Neural progenitor cell (in vitro differentiated cells): ENCODE measurements at regions not wholly inside any gene's neighbourhood (a gene's known extent, or its start where the extent isn't known, plus 50 kb on each side); places are given as distances from the start of the nearest gene placed in this dataset.
"Not testable (repeated sequence)": the region's sequence is repeated elsewhere in the genome, so short reads cannot be mapped to it uniquely, and the experiment has no call there.

Experiments
- DNase-seq: peaks from one replicate; pipeline ENCODE4 v3.0.0-alpha.2; 2016; ENCODE audit warnings: low spot score
- H2AFZ ChIP-seq: fragments of 200-600 bp; sonication (generic); replicated peaks from 2 replicates; pipeline ENCODE4 v1.6.1; 2016; ENCODE audit warnings: antibody characterized with exemption
- H3F3A ChIP-seq: fragments of 200-600 bp; sonication (generic); 2 replicates; pipeline ENCODE4 v1.6.1; 2016; ENCODE audit warnings: antibody characterized with exemption, low read depth
- H3K27ac ChIP-seq: fragments of 200-600 bp; sonication (generic); 2 replicates; pipeline ENCODE4 v1.5.1; 2016; ENCODE audit warnings: mild to moderate bottlenecking
- H3K27me3 ChIP-seq: fragments of 200-600 bp; sonication (generic); 2 replicates; pipeline ENCODE4 v1.6.1; 2016; ENCODE audit warnings: mild to moderate bottlenecking, moderate library complexity
- H3K36me3 ChIP-seq: fragments of 200-600 bp; sonication (generic); 2 replicates; pipeline ENCODE4 v1.5.1; 2016
- H3K4me1 ChIP-seq: fragments of 200-600 bp; sonication (generic); 2 replicates; pipeline ENCODE4 v1.6.1; 2016; ENCODE audit warnings: mixed run types
- H3K4me2 ChIP-seq: fragments of 200-600 bp; sonication (generic); 2 replicates; pipeline ENCODE4 v1.6.1; 2016
- H3K4me3 ChIP-seq: fragments of 200-600 bp; sonication (generic); 2 replicates; pipeline ENCODE4 v1.5.1; 2016
- H3K79me2 ChIP-seq: fragments of 200-600 bp; sonication (generic); 2 replicates; pipeline ENCODE4 v1.6.1; 2016; ENCODE audit warnings: low read depth
- H3K9ac ChIP-seq: fragments of 200-600 bp; sonication (generic); 2 replicates; pipeline ENCODE4 v1.6.1; 2016
- H3K9me3 ChIP-seq: fragments of 200-600 bp; sonication (generic); 2 replicates; pipeline ENCODE4 v1.5.1; 2016; ENCODE audit warnings: low read depth
- H4K20me1 ChIP-seq: fragments of 200-600 bp; sonication (generic); 2 replicates; pipeline ENCODE4 v1.6.1; 2016; ENCODE audit warnings: low read depth
- H3K27ac Mint-ChIP-seq: 3 replicates; pipeline ENCODE4 v1.8.0; 2021; ENCODE audit warnings: mixed read lengths
- H3K27me3 Mint-ChIP-seq: 2 replicates; pipeline ENCODE4 v1.8.0; 2022; ENCODE audit warnings: low read depth, mild to moderate bottlenecking, inconsistent platforms, moderate library complexity, mixed read lengths; ENCODE audit not compliant: insufficient read depth
- H3K36me3 Mint-ChIP-seq: 3 replicates; pipeline ENCODE4 v1.8.0; 2021; ENCODE audit warnings: mixed read lengths
- H3K4me1 Mint-ChIP-seq: 3 replicates; pipeline ENCODE4 v1.8.0; 2021; ENCODE audit warnings: mixed read lengths
- H3K4me3 Mint-ChIP-seq: 3 replicates; pipeline ENCODE4 v1.8.0; 2021; ENCODE audit warnings: mild to moderate bottlenecking, moderate library complexity, mixed read lengths
- H3K9me3 Mint-ChIP-seq: 3 replicates; pipeline ENCODE4 v1.8.0; 2020; ENCODE audit warnings: mixed read lengths
- CTCF ChIP-seq: fragments of 200-600 bp; sonication (generic); IDR thresholded peaks from 2 replicates; pipeline ENCODE4 v1.5.1; 2017; ENCODE audit warnings: antibody characterized with exemption, mild to moderate bottlenecking
- EZH2 ChIP-seq: fragments of 200-600 bp; sonication (generic); IDR thresholded peaks from 2 replicates; pipeline ENCODE4 v1.6.1; 2017; ENCODE audit warnings: antibody characterized with exemption, mild to moderate bottlenecking, moderate library complexity
- EZH2phosphoT487 ChIP-seq: fragments of 200-600 bp; sonication (generic); IDR thresholded peaks from 2 replicates; pipeline ENCODE4 v1.6.1; 2017; ENCODE audit warnings: antibody characterized with exemption

- no peak overlapping the region for H2AFZ ChIP-seq
- no peaks in the 10 kb centered on the region for H4K20me1 ChIP-seq
- H3K79me2 ChIP-seq: no peaks in the 10 kb centered on the region
- H3K27me3 ChIP-seq: no peaks in the 10 kb centered on the region
- no peak for DNase-seq
- H3K4me3 ChIP-seq: no peak overlapping the region
- Mint-ChIP-seq H3K9me3 (peaks cover 6% of the 10 kb centered on the region), H3K4me3 (no peak overlapping the region), H3K4me1 (peaks cover 9% of the 10 kb centered on the region), H3K36me3 (no peaks in the 10 kb centered on the region), H3K27me3 (peaks cover 3% of the 10 kb centered on the region), H3K27ac (no peak overlapping the region)
- TF ChIP-seq EZH2: no peak
- no peak for TF ChIP-seq CTCF
- TF ChIP-seq EZH2phosphoT487: no peak
- no peak overlapping the region for H3K4me2 ChIP-seq
- no peaks in the 10 kb centered on the region for H3K9me3 ChIP-seq
- no peak overlapping the region for H3K9ac ChIP-seq
- no peaks in the 10 kb centered on the region for H3K4me1 ChIP-seq
- no peak overlapping the region for H3K27ac ChIP-seq
- no peaks in the 10 kb centered on the region for H3F3A ChIP-seq
- no peaks in the 10 kb centered on the region for H3K36me3 ChIP-seq
Observed at GRCh38 chr5:60435808-60436207, 264.2 kb downstream of the DEPDC1B start.

- H3K9ac ChIP-seq, H3K4me1 ChIP-seq, DNase-seq, H3K4me3 Mint-ChIP-seq, H3K36me3 Mint-ChIP-seq, H3K27ac ChIP-seq, H3K27me3 Mint-ChIP-seq, H3K4me2 ChIP-seq, H3K27ac Mint-ChIP-seq, H3K79me2 ChIP-seq, H3K36me3 ChIP-seq, H3K27me3 ChIP-seq, H4K20me1 ChIP-seq, H3F3A ChIP-seq, H2AFZ ChIP-seq, H3K9me3 ChIP-seq, H3K4me3 ChIP-seq, H3K4me1 Mint-ChIP-seq: not testable (repeated sequence)
- H3K9me3 Mint-ChIP-seq: peaks cover 25% of the 10 kb centered on the region
Observed at GRCh38 chr5:60426189-60426588, 273.8 kb downstream of the DEPDC1B start.

GRCh38 chr5:60420773-60421172 is 279.2 kb downstream of the DEPDC1B start:
- not testable (repeated sequence) for H3K9me3 ChIP-seq, DNase-seq, H4K20me1 ChIP-seq, H3K4me3 ChIP-seq, H3K36me3 Mint-ChIP-seq, H3K4me2 ChIP-seq, H3K27me3 ChIP-seq, H3K27ac ChIP-seq, H3K4me1 ChIP-seq, H3K27me3 Mint-ChIP-seq, H3K36me3 ChIP-seq, H3K4me1 Mint-ChIP-seq, H3K27ac Mint-ChIP-seq, H2AFZ ChIP-seq, H3K9ac ChIP-seq, H3F3A ChIP-seq, H3K79me2 ChIP-seq, H3K4me3 Mint-ChIP-seq
- H3K9me3 Mint-ChIP-seq: peaks cover 25% of the 10 kb centered on the region

GRCh38 chr5:60417500-60418181 is 282.3 kb downstream of the DEPDC1B start:
- no peak overlapping the region for H3K4me3 Mint-ChIP-seq
- peaks cover 4% of the 10 kb centered on the region for H3K4me1 Mint-ChIP-seq
- no peaks in the 10 kb centered on the region for H4K20me1 ChIP-seq
- no peak overlapping the region for H3K4me3 ChIP-seq
- no peak overlapping the region for H2AFZ ChIP-seq
- H3K27me3 Mint-ChIP-seq: no peaks in the 10 kb centered on the region
- no peaks in the 10 kb centered on the region for H3K36me3 ChIP-seq
- H3K9ac ChIP-seq: no peak overlapping the region
- TF ChIP-seq CTCF (no peak), EZH2 (no peak), EZH2phosphoT487 (no peak)
- no peaks in the 10 kb centered on the region for H3K27me3 ChIP-seq
- H3K9me3 Mint-ChIP-seq: peaks cover 12% of the 10 kb centered on the region
- no peaks in the 10 kb centered on the region for H3K79me2 ChIP-seq
- H3F3A ChIP-seq: no peaks in the 10 kb centered on the region
- no peak overlapping the region for H3K4me2 ChIP-seq
- H3K27ac Mint-ChIP-seq: no peak overlapping the region
- H3K9me3 ChIP-seq: no peaks in the 10 kb centered on the region
- no peak overlapping the region for H3K27ac ChIP-seq
- H3K4me1 ChIP-seq: no peaks in the 10 kb centered on the region
- no peaks in the 10 kb centered on the region for H3K36me3 Mint-ChIP-seq
- no peak for DNase-seq
